GM12875 (cell line): ENCODE measurements at regions not wholly inside any gene's neighbourhood (a gene's known extent, or its start where the extent isn't known, plus 50 kb on each side); places are given as distances from the start of the nearest gene placed in this dataset.

Source experiments
- H3K4me3 ChIP-seq: one replicate; pipeline ENCODE4 v1.5.1; 2011; ENCODE audit warnings: low read depth, low read length, control low read depth
- CTCF ChIP-seq: IDR thresholded peaks from 2 replicates; pipeline ENCODE4 v1.5.1; 2011; ENCODE audit warnings: low read depth, mild to moderate bottlenecking, control low read depth, inconsistent platforms, low read length, moderate library complexity, borderline replicate concordance; ENCODE audit not compliant: insufficient read depth

- no peak for TF ChIP-seq CTCF
- H3K4me3 ChIP-seq, result no peak overlapping the region
Observed at GRCh38 chr14:71550367-71550766, 381.9 kb upstream of the RGS6 start.

DNA sequence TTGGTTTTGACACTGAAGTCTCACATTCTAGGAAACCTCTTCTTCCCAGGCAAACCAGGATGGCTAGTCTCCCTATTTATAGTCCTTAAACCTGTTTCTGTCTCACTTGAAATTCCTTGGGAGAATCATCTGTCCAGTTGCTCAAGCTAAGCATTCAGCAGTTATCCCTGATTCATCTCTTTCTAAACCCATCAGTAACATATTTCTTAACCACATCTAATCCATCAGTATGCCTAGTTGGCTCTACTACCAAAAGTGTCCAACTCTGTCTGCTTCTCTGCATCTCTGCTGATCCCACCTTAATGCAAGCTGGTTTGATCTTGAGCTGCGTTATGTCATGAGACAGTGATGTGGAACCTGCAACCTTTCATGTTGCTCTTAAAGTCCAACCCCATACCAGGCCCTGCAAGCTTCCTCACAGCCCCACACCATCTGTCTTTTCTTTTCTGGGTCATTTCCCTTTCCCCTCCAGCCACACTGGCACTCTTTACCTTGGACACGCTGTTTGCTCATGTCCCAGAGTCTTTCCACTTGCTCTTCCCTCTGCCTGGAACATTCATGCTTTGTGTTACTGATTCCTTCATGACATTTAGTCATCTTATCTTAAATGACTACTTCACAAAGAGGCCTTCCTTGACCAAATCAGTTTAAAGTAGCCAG is 380.8 kb upstream of the RGS6 start:
- no peak overlapping the region for H3K4me3 ChIP-seq
- TF ChIP-seq CTCF, result no peak

- no peak overlapping the region for H3K4me3 ChIP-seq
- no peak for TF ChIP-seq CTCF
Observed at GRCh38 chr14:71552809-71553208, 379.4 kb upstream of the RGS6 start.

DNA sequence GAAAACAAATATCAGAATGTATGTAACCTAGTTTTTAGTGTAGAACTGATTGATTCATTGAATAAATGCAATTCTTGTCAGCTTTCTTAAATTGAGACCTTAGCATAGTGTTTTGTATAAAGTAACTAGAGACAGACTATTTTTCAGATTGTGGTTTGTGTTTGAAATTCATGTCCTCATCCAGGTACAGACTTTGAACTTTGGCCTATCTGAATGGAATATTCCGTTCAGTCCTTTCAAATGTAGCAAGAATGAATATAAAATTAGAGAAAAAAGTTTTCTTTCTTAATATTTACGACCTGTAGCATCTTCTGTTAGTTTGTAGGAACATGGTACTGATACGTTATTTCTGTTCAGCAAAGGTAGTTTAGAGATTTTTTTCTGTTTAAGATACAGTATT is 378.4 kb upstream of the RGS6 start:
- no peak for TF ChIP-seq CTCF
- no peak overlapping the region for H3K4me3 ChIP-seq

GRCh38 chr14:71554323-71554722 is 377.9 kb upstream of the RGS6 start:
- no peak for TF ChIP-seq CTCF

DNA sequence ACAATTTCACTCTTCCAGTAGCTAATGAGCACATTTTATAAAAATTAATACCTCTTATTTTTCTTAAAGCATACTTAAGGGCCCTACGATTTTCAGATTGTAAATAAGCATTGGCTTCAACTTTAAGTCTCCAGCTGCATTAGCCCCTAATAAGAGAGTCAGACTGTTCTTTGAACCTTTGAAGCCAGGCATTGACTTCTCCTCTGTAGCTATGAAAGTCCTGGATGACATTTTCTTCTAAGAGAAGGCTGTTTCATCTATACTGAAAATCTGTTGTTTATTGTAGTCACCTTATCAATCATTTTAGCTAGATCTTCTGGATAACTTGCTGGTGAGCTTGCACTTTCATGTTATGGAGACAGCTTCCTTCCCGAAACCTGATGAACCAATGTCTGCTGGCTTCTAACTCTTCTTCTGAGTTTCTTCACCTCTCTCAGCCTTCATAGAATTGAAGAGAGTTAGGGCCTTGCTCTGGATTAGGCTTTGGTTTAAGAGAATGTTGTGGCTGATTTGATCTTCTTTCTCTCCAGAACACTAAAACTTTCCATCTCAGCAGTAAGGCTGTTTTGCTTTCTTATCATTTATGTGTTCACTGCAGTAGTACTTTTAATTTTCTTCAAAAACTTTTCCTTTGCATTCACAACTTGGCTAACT is 377.1 kb upstream of the RGS6 start:
- no peak overlapping the region for H3K4me3 ChIP-seq
- TF ChIP-seq CTCF, result no peak

More at GRCh38 chr14:71554323-71554722, 377.9 kb upstream of the RGS6 start:
- no peak overlapping the region for H3K4me3 ChIP-seq
